ENCODE measurements at regions not wholly inside any gene's neighbourhood (a gene's known extent, or its start where the extent isn't known, plus 50 kb on each side); places are given as distances from the start of the nearest gene placed in this dataset.
A peak's percentile ranks its signal among the peaks of the same experiment; 100 is the strongest.

GRCh38 chr12:127450826-127451225 lies 816.1 kb upstream of the TMEM132C start:
- TF ChIP-seq, protein P1, sequence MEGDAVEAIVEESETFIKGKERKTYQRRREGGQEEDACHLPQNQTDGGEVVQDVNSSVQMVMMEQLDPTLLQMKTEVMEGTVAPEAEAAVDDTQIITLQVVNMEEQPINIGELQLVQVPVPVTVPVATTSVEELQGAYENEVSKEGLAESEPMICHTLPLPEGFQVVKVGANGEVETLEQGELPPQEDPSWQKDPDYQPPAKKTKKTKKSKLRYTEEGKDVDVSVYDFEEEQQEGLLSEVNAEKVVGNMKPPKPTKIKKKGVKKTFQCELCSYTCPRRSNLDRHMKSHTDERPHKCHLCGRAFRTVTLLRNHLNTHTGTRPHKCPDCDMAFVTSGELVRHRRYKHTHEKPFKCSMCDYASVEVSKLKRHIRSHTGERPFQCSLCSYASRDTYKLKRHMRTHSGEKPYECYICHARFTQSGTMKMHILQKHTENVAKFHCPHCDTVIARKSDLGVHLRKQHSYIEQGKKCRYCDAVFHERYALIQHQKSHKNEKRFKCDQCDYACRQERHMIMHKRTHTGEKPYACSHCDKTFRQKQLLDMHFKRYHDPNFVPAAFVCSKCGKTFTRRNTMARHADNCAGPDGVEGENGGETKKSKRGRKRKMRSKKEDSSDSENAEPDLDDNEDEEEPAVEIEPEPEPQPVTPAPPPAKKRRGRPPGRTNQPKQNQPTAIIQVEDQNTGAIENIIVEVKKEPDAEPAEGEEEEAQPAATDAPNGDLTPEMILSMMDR (IDR thresholded peaks at IDR 0.05): no peak
- TF ChIP-seq EP300 (IDR thresholded peaks at IDR 0.05) (no peak), POLR2AphosphoS5 (IDR thresholded peaks at IDR 0.05) (no peak), POLR2A (IDR thresholded peaks at IDR 0.05; ENCODE audit: low read depth) (no peak)

DNA sequence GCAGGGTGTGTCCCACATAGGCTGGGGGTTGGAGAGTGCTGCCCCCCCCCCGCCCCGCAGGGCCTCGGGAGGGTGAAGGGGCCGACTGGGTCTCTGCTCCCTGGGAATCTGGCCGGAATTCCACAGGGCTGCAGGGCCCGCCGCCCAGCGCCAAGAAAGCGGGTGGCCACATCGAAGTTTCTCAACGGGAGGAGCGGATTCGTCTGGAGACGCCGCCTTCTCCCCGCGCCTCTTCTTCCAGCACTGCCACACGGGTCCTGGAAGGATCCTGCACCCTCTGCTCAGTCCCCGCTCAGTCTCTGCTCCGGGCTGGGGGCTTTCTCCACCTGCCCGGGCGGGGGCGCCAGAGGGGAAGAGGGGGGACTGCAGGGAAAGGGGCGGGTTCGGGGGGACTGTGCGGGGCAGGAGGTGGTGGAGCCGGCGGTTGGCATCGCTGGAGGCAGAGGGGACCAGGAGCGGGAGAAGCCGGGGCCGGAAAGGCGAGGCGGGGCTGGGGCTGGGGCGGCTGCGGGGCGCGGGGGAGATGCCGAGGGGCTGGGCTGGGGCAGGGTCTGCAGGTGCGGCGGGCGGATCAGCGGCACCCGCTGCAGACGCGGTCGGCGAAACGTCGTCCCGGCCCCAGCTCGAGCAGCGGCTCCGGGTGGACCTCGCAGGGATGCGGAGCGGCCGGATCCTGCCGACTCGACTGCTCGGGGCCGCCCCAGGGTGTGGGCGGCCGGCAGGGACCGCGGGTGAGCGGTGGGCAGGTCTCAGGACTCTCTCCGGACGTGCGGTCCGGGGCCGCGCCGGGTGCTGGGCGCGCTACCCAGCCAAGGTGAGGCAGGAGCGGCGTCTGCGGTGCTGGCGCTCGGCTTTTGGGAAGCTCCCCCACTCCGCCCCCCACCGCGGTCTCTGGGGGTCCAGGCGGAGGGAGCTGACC lies 811.4 kb upstream of the TMEM132C start:
- intact Hi-C loops (cut with DNase I): no loop called here
- WGBS: 2% methylated on average over 25 of the region's 85 CpGs
- no peak for TF ChIP-seq POLR2AphosphoS5 (IDR thresholded peaks at IDR 0.05)
- TF ChIP-seq EP300 (IDR thresholded peaks at IDR 0.05): no peak
- TF ChIP-seq POLR2A (IDR thresholded peaks at IDR 0.05; ENCODE audit: low read depth): no peak
- TF ChIP-seq, protein P1 (IDR thresholded peaks at IDR 0.05): no peak
- H3K9me3 ChIP-seq: no peaks in the 10 kb centered on the region
- no peaks in the 10 kb centered on the region for H3K36me3 ChIP-seq
- peaks cover 7 to 14% (median 13%) of the 10 kb centered on the region in 4 donors for H3K4me1 ChIP-seq
- no peak overlapping the region for H3K27ac ChIP-seq (replicated peaks in 1 of 4)
- no peak for DNase-seq (ENCODE audit: extremely low spot score)
- peaks cover 0 to 45% (median 18%) of the 10 kb centered on the region in 4 donors for H3K27me3 ChIP-seq
- peak overlapping the region; percentile 30 to 38 (median 34) for H3K4me3 ChIP-seq

More at GRCh38 chr12:127450826-127451225, 816.1 kb upstream of the TMEM132C start:
- 29% methylated on average over 2 of the region's 2 CpGs for WGBS
- Histone ChIP-seq H3K36me3 (no peaks in the 10 kb centered on the region), H3K27me3 (peaks cover 0 to 22% (median 14%) of the 10 kb centered on the region in 4 donors), H3K27ac (replicated peaks in 1 of 4) (no peak overlapping the region), H3K4me1 (peaks cover 5 to 11% (median 9%) of the 10 kb centered on the region in 4 donors), H3K4me3 (no peak overlapping the region), H3K9me3 (no peaks in the 10 kb centered on the region)
- intact Hi-C loops (cut with DNase I): no loop called here
- no peak for DNase-seq (ENCODE audit: extremely low spot score)

GRCh38 chr12:127457726-127458125 lies 809.2 kb upstream of the TMEM132C start:
- TF ChIP-seq, protein P1 (IDR thresholded peaks at IDR 0.05): no peak
- no peak for TF ChIP-seq POLR2AphosphoS5 (IDR thresholded peaks at IDR 0.05)
- no peak for TF ChIP-seq EP300 (IDR thresholded peaks at IDR 0.05)
- TF ChIP-seq POLR2A (IDR thresholded peaks at IDR 0.05; ENCODE audit: low read depth): no peak
- peaks cover 0 to 45% (median 18%) of the 10 kb centered on the region in 4 donors for H3K27me3 ChIP-seq
- no peak overlapping the region for H3K4me3 ChIP-seq
- no peak overlapping the region for H3K27ac ChIP-seq (replicated peaks in 1 of 4)
- no peak for DNase-seq (ENCODE audit: extremely low spot score)
- peaks cover 7 to 14% (median 13%) of the 10 kb centered on the region in 4 donors for H3K4me1 ChIP-seq
- WGBS: 78% methylated on average over 5 of the region's 5 CpGs
- peaks cover 0 to 4% (median 0%) of the 10 kb centered on the region in 4 donors for H3K9me3 ChIP-seq
- intact Hi-C loops (cut with DNase I): no loop called here
- H3K36me3 ChIP-seq: no peaks in the 10 kb centered on the region

DNA sequence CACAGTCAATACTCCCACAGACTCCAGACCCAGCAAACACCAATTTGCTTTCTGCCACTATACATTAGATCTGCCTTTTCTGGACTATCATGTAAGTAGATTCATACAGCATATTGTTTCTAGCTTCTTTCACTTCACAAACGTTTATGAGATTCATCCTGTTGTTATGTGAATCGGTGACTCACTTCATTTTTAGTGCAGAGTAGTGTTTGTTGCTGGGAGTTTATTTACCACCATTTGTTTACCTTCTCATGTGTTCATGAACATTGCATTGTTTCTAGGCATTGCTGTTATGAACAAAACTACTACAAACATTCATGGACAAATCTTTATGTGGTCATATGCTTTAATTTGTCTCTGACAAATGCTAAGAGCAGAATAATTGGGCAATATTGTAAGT lies 807.8 kb upstream of the TMEM132C start:
- Histone ChIP-seq H3K4me1 (peaks cover 7 to 14% (median 13%) of the 10 kb centered on the region in 4 donors), H3K4me3 (no peak overlapping the region), H3K36me3 (no peaks in the 10 kb centered on the region), H3K9me3 (peaks cover 0 to 4% (median 0%) of the 10 kb centered on the region in 4 donors), H3K27ac (replicated peaks in 1 of 4) (no peak overlapping the region), H3K27me3 (peaks cover 0 to 40% (median 18%) of the 10 kb centered on the region in 4 donors)
- TF ChIP-seq POLR2AphosphoS5 (IDR thresholded peaks at IDR 0.05): no peak
- TF ChIP-seq, protein P1 (IDR thresholded peaks at IDR 0.05): no peak
- no peak for TF ChIP-seq POLR2A (IDR thresholded peaks at IDR 0.05; ENCODE audit: low read depth)
- TF ChIP-seq EP300 (IDR thresholded peaks at IDR 0.05): no peak
- no peak for DNase-seq (ENCODE audit: extremely low spot score)
- WGBS: 70% methylated on average over 2 of the region's 2 CpGs
- intact Hi-C loops (cut with DNase I): no loop called here
